Immature natural killer cell (primary cell): ENCODE measurements at regions not wholly inside any gene's neighbourhood (a gene's known extent, or its start where the extent isn't known, plus 50 kb on each side); places are given as distances from the start of the nearest gene placed in this dataset.
"Not testable (repeated sequence)": the region's sequence is repeated elsewhere in the genome, so short reads cannot be mapped to it uniquely, and the experiment has no call there.

Experiments
- DNase-seq, 3 donors: peaks; one replicate each; pipeline ENCODE4 v3.0.0; 2022; ENCODE audit warnings: mixed read lengths in 1 of 3
- H3K27ac Mint-ChIP-seq, 6 donors: one replicate each; pipeline ENCODE4 v1.8.0; 2020; ENCODE audit warnings: mixed read lengths in 6 of 6, mild to moderate bottlenecking in 5 of 6, inconsistent platforms in 4 of 6, moderate library complexity in 3 of 6
- H3K27me3 Mint-ChIP-seq, 3 donors: one replicate each; pipeline ENCODE4 v1.8.0; 2020 to 2021; ENCODE audit warnings: low read depth in 3 of 3, mild to moderate bottlenecking in 3 of 3, mixed read lengths in 3 of 3, moderate library complexity in 3 of 3, inconsistent platforms in 1 of 3
- H3K36me3 Mint-ChIP-seq, 3 donors: one replicate each; pipeline ENCODE4 v1.8.0; 2020; ENCODE audit warnings: mixed read lengths in 3 of 3, inconsistent platforms in 2 of 3, mild to moderate bottlenecking in 2 of 3
- H3K4me1 Mint-ChIP-seq, 2 donors: one replicate each; pipeline ENCODE4 v1.8.0; 2020; ENCODE audit warnings: inconsistent platforms in 2 of 2, mild to moderate bottlenecking in 2 of 2, mixed read lengths in 2 of 2, moderate library complexity in 1 of 2
- H3K4me3 Mint-ChIP-seq, 5 donors: one replicate each; pipeline ENCODE4 v1.8.0; 2020; ENCODE audit warnings: mild to moderate bottlenecking in 5 of 5, mixed read lengths in 5 of 5, inconsistent platforms in 3 of 5, moderate library complexity in 3 of 5
- H3K9me3 Mint-ChIP-seq, 6 donors: one replicate each; pipeline ENCODE4 v1.8.0; 2020; ENCODE audit warnings: mild to moderate bottlenecking in 6 of 6, mixed read lengths in 6 of 6, inconsistent platforms in 4 of 6, moderate library complexity in 3 of 6

GRCh38 chr3:65145680-65146079 is 457.9 kb upstream of the ADAMTS9 start:
- Mint-ChIP-seq H3K27me3 (peaks cover 0 to 2% (median 2%) of the 10 kb centered on the region in 3 donors), H3K4me3 (no peak overlapping the region), H3K36me3 (no peaks in the 10 kb centered on the region), H3K9me3 (peaks cover 0 to 15% (median 8%) of the 10 kb centered on the region in 6 donors), H3K4me1 (no peaks in the 10 kb centered on the region), H3K27ac (no peak overlapping the region)
- no peak for DNase-seq

GRCh38 chr3:65144791-65145351 is 457.1 kb upstream of the ADAMTS9 start:
- Mint-ChIP-seq H3K27ac (no peak overlapping the region), H3K27me3 (peaks cover 0 to 2% (median 2%) of the 10 kb centered on the region in 3 donors), H3K9me3 (peaks cover under 1 to 15% (median 6%) of the 10 kb centered on the region in 6 donors), H3K36me3 (no peaks in the 10 kb centered on the region), H3K4me1 (no peaks in the 10 kb centered on the region), H3K4me3 (no peak overlapping the region)
- no peak for DNase-seq

GRCh38 chr3:65142456-65142855 is 454.7 kb upstream of the ADAMTS9 start:
- no peak for DNase-seq
- H3K9me3 Mint-ChIP-seq, result peaks cover 4 to 26% (median 8%) of the 10 kb centered on the region in 6 donors
- H3K27me3 Mint-ChIP-seq, result peaks cover 0 to 2% (median 0%) of the 10 kb centered on the region in 3 donors
- no peaks in the 10 kb centered on the region for H3K36me3 Mint-ChIP-seq
- H3K4me1 Mint-ChIP-seq, result no peaks in the 10 kb centered on the region
- no peak overlapping the region for H3K4me3 Mint-ChIP-seq
- H3K27ac Mint-ChIP-seq, result no peak overlapping the region

GRCh38 chr3:65138556-65138955 is 450.8 kb upstream of the ADAMTS9 start:
- no peak for DNase-seq
- Mint-ChIP-seq H3K4me1 (no peaks in the 10 kb centered on the region), H3K27me3 (peaks cover 0 to 2% (median 2%) of the 10 kb centered on the region in 3 donors)

GRCh38 chr3:65133752-65134151 is 446.0 kb upstream of the ADAMTS9 start:
- H3K4me1 Mint-ChIP-seq, H3K4me3 Mint-ChIP-seq, H3K27me3 Mint-ChIP-seq, DNase-seq, H3K27ac Mint-ChIP-seq, H3K36me3 Mint-ChIP-seq: not testable (repeated sequence)
- H3K9me3 Mint-ChIP-seq, result peaks cover 7 to 33% (median 22%) of the 10 kb centered on the region in 6 donors

More at GRCh38 chr3:65138556-65138955, 450.8 kb upstream of the ADAMTS9 start:
- Mint-ChIP-seq H3K4me3 (no peak overlapping the region), H3K9me3 (peaks cover 7 to 37% (median 16%) of the 10 kb centered on the region in 6 donors), H3K27ac (no peak overlapping the region), H3K36me3 (no peaks in the 10 kb centered on the region)

- Mint-ChIP-seq H3K9me3 (peaks cover 7 to 28% (median 16%) of the 10 kb centered on the region in 6 donors), H3K4me3 (no peak overlapping the region), H3K4me1 (no peaks in the 10 kb centered on the region), H3K36me3 (no peaks in the 10 kb centered on the region), H3K27ac (no peak overlapping the region), H3K27me3 (peaks cover 0 to 2% (median 2%) of the 10 kb centered on the region in 3 donors)
- no peak for DNase-seq
Observed at GRCh38 chr3:65130782-65131181, 443.0 kb upstream of the ADAMTS9 start.

- Mint-ChIP-seq H3K4me3 (no peak overlapping the region), H3K9me3 (peaks cover 4 to 28% (median 15%) of the 10 kb centered on the region in 6 donors), H3K27ac (no peak overlapping the region), H3K4me1 (no peaks in the 10 kb centered on the region), H3K36me3 (no peaks in the 10 kb centered on the region), H3K27me3 (peaks cover 0 to 2% (median 0%) of the 10 kb centered on the region in 3 donors)
- DNase-seq, result no peak
Observed at GRCh38 chr3:65128346-65128745, 440.5 kb upstream of the ADAMTS9 start.

GRCh38 chr3:65126527-65127410 is 439.0 kb upstream of the ADAMTS9 start:
- peaks cover 0 to 2% (median 0%) of the 10 kb centered on the region in 3 donors for H3K27me3 Mint-ChIP-seq

GRCh38 chr3:65120156-65120555 is 432.4 kb upstream of the ADAMTS9 start:
- H3K27ac Mint-ChIP-seq, H3K4me3 Mint-ChIP-seq: not testable (repeated sequence)

More at GRCh38 chr3:65126527-65127410, 439.0 kb upstream of the ADAMTS9 start:
- Mint-ChIP-seq H3K27ac (no peak overlapping the region), H3K9me3 (peaks cover 5 to 24% (median 12%) of the 10 kb centered on the region in 6 donors), H3K4me3 (no peak overlapping the region), H3K4me1 (no peaks in the 10 kb centered on the region), H3K36me3 (no peaks in the 10 kb centered on the region)
- no peak for DNase-seq

GRCh38 chr3:65118912-65119499 is 431.2 kb upstream of the ADAMTS9 start:
- no peak overlapping the region for H3K27ac Mint-ChIP-seq
- H3K9me3 Mint-ChIP-seq, result peaks cover 6 to 46% (median 25%) of the 10 kb centered on the region in 6 donors
- DNase-seq, result no peak
- no peaks in the 10 kb centered on the region for H3K4me1 Mint-ChIP-seq
- peaks cover 0 to 9% (median 4%) of the 10 kb centered on the region in 3 donors for H3K36me3 Mint-ChIP-seq
- H3K4me3 Mint-ChIP-seq, result no peak overlapping the region
- no peaks in the 10 kb centered on the region for H3K27me3 Mint-ChIP-seq

More at GRCh38 chr3:65120156-65120555, 432.4 kb upstream of the ADAMTS9 start:
- H3K9me3 Mint-ChIP-seq, result peaks cover 7 to 46% (median 23%) of the 10 kb centered on the region in 6 donors
- not testable (repeated sequence) for H3K27me3 Mint-ChIP-seq, H3K4me1 Mint-ChIP-seq, H3K36me3 Mint-ChIP-seq, DNase-seq

GRCh38 chr3:65114041-65114440 is 426.2 kb upstream of the ADAMTS9 start:
- Mint-ChIP-seq H3K27ac (no peak overlapping the region), H3K4me1 (no peaks in the 10 kb centered on the region), H3K27me3 (peaks cover 0 to 2% (median 0%) of the 10 kb centered on the region in 3 donors), H3K9me3 (peaks cover 8 to 31% (median 16%) of the 10 kb centered on the region in 6 donors), H3K4me3 (no peak overlapping the region), H3K36me3 (peaks cover 0 to 6% (median 4%) of the 10 kb centered on the region in 3 donors)
- no peak for DNase-seq

GRCh38 chr3:65112751-65113300 is 425.0 kb upstream of the ADAMTS9 start:
- no peak for DNase-seq
- H3K36me3 Mint-ChIP-seq, result peaks cover 0 to 4% (median 0%) of the 10 kb centered on the region in 3 donors
- no peak overlapping the region for H3K27ac Mint-ChIP-seq
- H3K9me3 Mint-ChIP-seq, result peaks cover 5 to 26% (median 12%) of the 10 kb centered on the region in 6 donors
- H3K27me3 Mint-ChIP-seq, result peaks cover 0 to 2% (median 0%) of the 10 kb centered on the region in 3 donors
- H3K4me1 Mint-ChIP-seq, result no peaks in the 10 kb centered on the region
- H3K4me3 Mint-ChIP-seq, result no peak overlapping the region

GRCh38 chr3:65110661-65111060 is 422.9 kb upstream of the ADAMTS9 start:
- H3K9me3 Mint-ChIP-seq, result peaks cover 5 to 17% (median 11%) of the 10 kb centered on the region in 6 donors

More at GRCh38 chr3:65110661-65111060, 422.9 kb upstream of the ADAMTS9 start:
- Mint-ChIP-seq H3K27me3 (peaks cover 0 to 2% (median 0%) of the 10 kb centered on the region in 3 donors), H3K27ac (no peak overlapping the region), H3K4me1 (no peaks in the 10 kb centered on the region), H3K4me3 (no peak overlapping the region), H3K36me3 (peaks cover 0 to 3% (median 0%) of the 10 kb centered on the region in 3 donors)
- no peak for DNase-seq
